ENCODE measurements at regions not wholly inside any gene's neighbourhood (a gene's known extent, or its start where the extent isn't known, plus 50 kb on each side); places are given as distances from the start of the nearest gene placed in this dataset.

DNA sequence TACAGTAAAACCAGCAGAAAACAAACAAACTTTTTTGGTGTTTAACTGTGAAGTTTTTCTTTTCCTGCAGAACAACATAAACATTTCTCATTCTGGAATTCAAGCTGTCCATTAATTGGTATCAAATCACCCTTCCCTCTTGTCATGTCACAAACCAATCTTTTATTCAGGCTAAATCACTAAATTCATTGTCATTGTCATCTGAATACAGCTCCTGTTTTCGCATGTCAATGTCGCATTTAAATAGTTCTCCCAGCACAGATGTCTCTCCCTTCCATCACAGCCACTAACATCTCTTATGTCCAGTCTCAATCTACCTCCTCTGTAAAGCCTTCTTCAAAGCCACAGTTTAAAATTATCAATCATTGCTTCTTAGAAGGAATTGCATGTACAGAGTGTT lies 192.1 kb upstream of the PCDH10 start:
- TF ChIP-seq, protein P1, sequence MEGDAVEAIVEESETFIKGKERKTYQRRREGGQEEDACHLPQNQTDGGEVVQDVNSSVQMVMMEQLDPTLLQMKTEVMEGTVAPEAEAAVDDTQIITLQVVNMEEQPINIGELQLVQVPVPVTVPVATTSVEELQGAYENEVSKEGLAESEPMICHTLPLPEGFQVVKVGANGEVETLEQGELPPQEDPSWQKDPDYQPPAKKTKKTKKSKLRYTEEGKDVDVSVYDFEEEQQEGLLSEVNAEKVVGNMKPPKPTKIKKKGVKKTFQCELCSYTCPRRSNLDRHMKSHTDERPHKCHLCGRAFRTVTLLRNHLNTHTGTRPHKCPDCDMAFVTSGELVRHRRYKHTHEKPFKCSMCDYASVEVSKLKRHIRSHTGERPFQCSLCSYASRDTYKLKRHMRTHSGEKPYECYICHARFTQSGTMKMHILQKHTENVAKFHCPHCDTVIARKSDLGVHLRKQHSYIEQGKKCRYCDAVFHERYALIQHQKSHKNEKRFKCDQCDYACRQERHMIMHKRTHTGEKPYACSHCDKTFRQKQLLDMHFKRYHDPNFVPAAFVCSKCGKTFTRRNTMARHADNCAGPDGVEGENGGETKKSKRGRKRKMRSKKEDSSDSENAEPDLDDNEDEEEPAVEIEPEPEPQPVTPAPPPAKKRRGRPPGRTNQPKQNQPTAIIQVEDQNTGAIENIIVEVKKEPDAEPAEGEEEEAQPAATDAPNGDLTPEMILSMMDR (IDR thresholded peaks at IDR 0.05; ENCODE audit: unreplicated experiment) = no peak
- H3K27ac Mint-ChIP-seq = no peak overlapping the region
- no peaks in the 10 kb centered on the region for H3K36me3 Mint-ChIP-seq
- H3K4me1 Mint-ChIP-seq = no peaks in the 10 kb centered on the region
- no peaks in the 10 kb centered on the region for H3K9me3 Mint-ChIP-seq
- no peak for DNase-seq (ENCODE audit: low spot score in 2 of 2, unreplicated experiment in 2 of 2)
- H3K4me3 Mint-ChIP-seq = no peak overlapping the region
- H3K27me3 Mint-ChIP-seq (ENCODE audit: low read depth) = no peaks in the 10 kb centered on the region

DNA sequence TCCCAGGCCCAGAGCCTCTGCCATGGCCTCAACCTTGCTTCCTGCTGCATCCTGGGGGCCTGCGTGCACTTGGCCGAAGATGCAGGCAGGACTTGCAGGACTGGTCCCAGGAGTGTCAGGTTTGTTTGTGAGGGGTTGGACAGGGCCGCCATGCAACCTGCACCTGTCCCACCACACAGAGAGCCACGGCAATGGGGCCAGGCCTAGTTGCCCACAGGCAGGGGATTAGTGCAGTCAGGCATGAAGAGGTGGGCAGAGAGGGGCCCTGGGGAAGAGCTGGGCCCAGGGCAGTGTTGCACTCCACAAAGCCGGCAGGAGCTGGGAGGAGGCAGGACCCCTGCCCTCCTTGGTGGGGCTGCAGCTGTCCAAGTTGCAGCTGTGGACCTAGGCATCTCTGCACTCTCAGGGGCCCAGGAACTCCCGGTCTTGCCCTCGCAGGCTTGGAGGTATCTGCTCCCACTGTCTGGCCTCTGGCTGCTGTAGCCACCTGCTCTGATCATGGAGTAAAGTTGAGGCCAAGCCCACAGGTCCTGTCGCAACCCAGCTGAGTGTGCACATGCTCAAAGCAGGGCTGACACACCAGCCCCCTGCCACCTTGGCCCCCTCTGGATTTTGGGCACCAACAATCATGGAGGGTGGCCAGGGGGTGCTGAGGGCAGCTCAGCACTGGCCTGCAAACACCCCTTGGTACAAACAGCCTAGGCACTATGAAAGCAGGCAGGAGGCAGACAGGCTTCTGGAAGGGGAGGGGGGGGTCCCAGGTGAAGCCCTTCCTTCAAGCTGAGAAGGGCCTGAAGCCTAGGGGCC lies 190.4 kb upstream of the PCDH10 start:
- Mint-ChIP-seq H3K27me3 (ENCODE audit: low read depth) (no peaks in the 10 kb centered on the region), H3K9me3 (no peaks in the 10 kb centered on the region), H3K36me3 (no peaks in the 10 kb centered on the region), H3K4me1 (no peaks in the 10 kb centered on the region), H3K4me3 (no peak overlapping the region), H3K27ac (no peak overlapping the region)
- no peak for DNase-seq (ENCODE audit: low spot score in 2 of 2, unreplicated experiment in 2 of 2)
- TF ChIP-seq, protein P1 (IDR thresholded peaks at IDR 0.05; ENCODE audit: unreplicated experiment) = no peak

DNA sequence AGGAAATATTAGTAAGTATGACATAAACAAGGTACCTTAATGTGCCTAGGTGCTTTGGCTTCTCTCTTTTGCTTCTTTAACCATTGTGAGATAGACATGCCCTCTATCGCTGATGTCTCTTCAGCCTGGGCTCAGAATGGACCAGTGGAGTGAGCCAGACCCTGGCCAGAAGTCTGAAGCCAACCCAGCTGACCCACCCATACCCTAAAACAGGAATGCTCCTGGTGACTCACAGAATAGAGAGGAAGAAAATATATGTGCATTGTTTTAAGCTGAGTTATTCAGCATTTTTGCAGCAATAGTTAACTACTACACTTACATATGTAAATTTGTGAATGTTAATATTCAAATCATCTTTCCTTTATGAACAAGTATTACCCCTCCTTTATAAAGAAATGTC lies 167.5 kb upstream of the PCDH10 start:
- H3K27ac Mint-ChIP-seq = no peak overlapping the region
- H3K9me3 Mint-ChIP-seq = no peaks in the 10 kb centered on the region
- TF ChIP-seq, protein P1 (IDR thresholded peaks at IDR 0.05; ENCODE audit: unreplicated experiment) = no peak
- DNase-seq (ENCODE audit: low spot score in 2 of 2, unreplicated experiment in 2 of 2) = no peak
- no peaks in the 10 kb centered on the region for H3K36me3 Mint-ChIP-seq
- no peak overlapping the region for H3K4me3 Mint-ChIP-seq
- H3K4me1 Mint-ChIP-seq = no peaks in the 10 kb centered on the region
- H3K27me3 Mint-ChIP-seq (ENCODE audit: low read depth) = no peaks in the 10 kb centered on the region

DNA sequence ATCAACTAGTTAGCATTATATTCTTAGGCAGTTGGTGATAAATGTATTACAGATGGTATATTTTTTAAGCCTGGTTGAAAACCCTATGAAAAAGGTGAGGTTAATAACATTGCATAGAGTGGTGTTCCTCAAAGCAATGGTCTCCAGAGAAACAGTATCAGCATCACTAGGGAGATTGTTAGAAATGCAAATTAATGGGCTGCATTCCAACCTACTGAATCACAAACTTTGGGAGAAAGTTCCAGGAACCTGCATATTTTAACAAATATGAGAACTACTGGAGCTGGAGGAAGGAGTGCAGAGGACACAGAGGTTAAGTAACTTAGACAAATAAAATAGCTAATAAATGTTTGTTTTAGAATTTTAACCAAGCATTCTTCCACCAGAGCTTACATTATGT lies 166.9 kb upstream of the PCDH10 start:
- H3K27me3 Mint-ChIP-seq (ENCODE audit: low read depth) = no peaks in the 10 kb centered on the region
- H3K36me3 Mint-ChIP-seq = no peaks in the 10 kb centered on the region

DNA sequence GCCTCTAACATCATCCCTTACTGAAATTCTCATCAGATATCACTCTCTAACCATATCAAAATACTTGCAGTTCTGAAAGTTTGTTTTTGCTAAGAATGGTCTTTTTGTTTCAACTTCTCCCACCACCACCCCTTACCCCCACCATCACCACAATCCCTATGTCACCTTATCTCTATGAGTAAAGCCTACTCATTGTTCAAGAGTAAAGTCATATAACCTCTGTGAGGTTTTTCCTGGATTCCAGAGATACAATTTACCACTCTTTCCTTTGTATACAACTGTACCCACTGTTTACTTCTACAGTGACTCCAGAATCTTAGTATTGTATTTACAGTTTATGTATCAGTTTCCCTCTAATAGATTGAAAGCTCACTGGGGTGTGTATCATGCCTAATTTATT lies 158.0 kb upstream of the PCDH10 start:
- H3K27me3 Mint-ChIP-seq (ENCODE audit: low read depth) = no peaks in the 10 kb centered on the region
- H3K36me3 Mint-ChIP-seq = no peaks in the 10 kb centered on the region
- H3K4me1 Mint-ChIP-seq = peaks cover 7% of the 10 kb centered on the region
- H3K9me3 Mint-ChIP-seq = no peaks in the 10 kb centered on the region
- no peak overlapping the region for H3K27ac Mint-ChIP-seq
- DNase-seq (ENCODE audit: low spot score in 2 of 2, unreplicated experiment in 2 of 2) = no peak
- H3K4me3 Mint-ChIP-seq = no peak overlapping the region
- TF ChIP-seq, protein P1 (IDR thresholded peaks at IDR 0.05; ENCODE audit: unreplicated experiment) = no peak

More for the DNA sequence above, 166.9 kb upstream of the PCDH10 start:
- TF ChIP-seq, protein P1 (IDR thresholded peaks at IDR 0.05; ENCODE audit: unreplicated experiment) = no peak
- no peak overlapping the region for H3K27ac Mint-ChIP-seq
- no peaks in the 10 kb centered on the region for H3K9me3 Mint-ChIP-seq
- no peaks in the 10 kb centered on the region for H3K4me1 Mint-ChIP-seq
- DNase-seq (ENCODE audit: low spot score in 2 of 2, unreplicated experiment in 2 of 2) = no peak
- H3K4me3 Mint-ChIP-seq = no peak overlapping the region
